Suppressor macrophage treated with lipopolysaccharide for 4 hours (primary cell): ENCODE measurements at regions not wholly inside any gene's neighbourhood (a gene's known extent, or its start where the extent isn't known, plus 50 kb on each side); places are given as distances from the start of the nearest gene placed in this dataset.

Experiments used
- DNase-seq: peaks from one replicate; pipeline ENCODE4 v3.0.0-alpha.2; 2020

DNA sequence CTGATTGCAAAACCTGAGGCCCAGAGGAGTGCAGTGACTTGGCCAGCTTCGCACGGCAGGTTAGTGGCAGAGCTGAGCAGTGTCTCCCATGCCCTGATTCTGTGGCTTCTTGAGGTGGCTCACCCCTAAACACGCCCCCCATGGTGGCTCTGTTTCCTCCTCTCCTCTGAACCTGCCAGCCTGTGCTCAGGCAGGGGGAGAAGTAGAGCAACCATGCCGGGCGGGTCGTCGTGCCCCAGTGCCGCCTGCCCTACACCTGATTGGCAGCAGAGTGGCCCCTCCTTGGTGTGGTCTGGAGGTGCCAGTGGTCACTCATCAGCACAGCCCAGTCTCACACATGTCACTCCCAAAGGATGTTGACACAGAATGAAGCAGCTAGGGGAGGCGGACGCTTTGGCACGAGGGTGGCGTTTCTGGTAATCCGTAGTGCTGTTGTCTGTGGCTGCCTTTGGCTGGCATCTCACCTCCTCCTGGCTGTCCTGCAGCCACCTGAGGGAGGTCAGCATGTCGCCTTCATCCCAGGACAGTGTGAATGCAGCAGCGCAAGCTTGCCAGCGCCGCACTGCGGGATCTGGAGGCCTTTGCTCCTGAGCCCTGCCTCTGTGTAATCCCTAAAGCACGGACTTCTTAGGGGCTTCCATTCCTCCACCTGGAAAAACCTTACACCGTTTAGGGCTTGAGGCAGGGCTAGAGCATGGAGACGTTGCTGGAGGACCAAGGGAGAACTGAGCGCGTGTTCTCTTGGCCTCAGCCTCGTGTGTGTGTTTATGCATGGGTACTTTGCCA, 294.7 kb downstream of the SEC14L1 start:
- DNase-seq, result no peak

DNA sequence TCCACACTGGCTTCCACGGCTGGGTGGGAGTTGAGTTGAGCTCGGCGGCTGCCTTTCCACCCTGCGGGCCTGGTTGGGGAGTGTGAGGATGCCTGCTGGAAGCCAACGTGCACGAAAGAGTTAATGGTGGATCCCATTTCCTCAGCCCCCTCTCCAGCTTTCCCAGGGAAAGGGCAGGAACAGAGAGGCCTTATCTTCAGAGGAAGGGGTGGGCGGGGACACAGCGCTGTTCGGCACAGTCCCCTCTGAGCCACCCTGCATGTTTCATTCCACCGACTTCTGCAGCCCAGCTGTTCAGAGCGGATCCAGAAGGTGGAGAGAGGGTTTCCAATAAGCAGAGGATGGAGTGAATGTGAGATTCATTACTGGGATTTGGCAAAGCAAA, 295.3 kb downstream of the SEC14L1 start:
- DNase-seq, result no peak

DNA sequence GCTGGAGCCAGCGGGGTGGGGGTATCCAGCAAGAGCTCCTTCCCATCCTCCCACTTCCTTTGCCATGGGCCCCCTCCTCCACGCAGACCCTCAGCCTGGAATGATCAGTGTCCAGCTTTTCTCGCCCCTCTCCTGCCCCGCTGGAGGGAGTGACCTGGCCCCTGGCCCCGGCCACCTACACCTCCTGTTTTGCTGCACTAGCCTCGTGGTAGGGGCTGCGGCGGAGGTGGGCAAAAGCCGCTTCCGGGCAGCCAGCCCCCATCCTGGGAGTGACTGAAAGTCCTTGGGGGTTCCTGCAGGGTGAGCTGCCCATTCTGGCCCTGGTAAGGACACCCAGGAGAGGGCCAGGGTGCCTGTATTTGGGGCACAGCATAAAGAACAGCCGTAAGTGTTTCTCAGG, 295.7 kb downstream of the SEC14L1 start:
- DNase-seq, result no peak

DNA sequence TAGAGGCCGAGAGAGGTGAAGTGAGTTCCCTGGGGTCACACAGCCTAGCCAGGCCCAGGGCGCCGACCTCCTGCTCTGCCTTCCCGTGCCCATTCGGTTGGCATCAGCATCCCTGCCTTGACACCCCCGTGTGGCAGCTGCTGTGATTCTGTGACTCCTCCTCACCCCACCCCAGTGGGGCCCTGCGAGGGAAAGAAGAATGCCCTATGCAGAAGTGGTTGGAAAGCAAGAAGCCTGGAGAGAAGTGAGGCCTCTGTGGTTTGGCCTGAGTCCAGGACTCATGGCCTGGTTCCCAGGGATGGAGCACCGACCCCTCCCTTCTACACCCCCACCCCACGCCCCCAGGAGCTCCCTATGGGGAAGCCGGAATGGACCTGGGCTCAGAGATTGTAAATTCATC, 296.2 kb downstream of the SEC14L1 start:
- DNase-seq, result peak; percentile 84

DNA sequence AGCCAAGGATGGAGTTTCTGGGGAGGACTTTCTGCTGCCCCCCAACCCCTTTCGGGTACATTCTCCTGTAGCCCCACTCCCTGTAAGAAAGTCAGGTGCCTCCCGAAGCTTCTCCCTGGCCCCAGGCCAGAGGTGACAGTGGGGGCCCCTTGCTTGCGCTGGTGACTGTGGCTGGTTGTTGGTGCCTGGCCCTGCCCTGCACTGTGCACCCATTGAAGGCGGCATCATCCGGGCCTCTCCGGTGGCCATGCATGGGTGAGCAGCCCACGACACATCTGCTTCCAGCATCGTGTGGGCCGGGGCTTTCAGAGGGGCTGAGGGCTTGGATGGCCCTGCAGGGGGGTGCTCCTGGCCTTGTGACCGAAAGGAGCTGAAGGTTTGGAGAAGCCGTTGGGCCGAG, 297.0 kb downstream of the SEC14L1 start:
- DNase-seq, result no peak

DNA sequence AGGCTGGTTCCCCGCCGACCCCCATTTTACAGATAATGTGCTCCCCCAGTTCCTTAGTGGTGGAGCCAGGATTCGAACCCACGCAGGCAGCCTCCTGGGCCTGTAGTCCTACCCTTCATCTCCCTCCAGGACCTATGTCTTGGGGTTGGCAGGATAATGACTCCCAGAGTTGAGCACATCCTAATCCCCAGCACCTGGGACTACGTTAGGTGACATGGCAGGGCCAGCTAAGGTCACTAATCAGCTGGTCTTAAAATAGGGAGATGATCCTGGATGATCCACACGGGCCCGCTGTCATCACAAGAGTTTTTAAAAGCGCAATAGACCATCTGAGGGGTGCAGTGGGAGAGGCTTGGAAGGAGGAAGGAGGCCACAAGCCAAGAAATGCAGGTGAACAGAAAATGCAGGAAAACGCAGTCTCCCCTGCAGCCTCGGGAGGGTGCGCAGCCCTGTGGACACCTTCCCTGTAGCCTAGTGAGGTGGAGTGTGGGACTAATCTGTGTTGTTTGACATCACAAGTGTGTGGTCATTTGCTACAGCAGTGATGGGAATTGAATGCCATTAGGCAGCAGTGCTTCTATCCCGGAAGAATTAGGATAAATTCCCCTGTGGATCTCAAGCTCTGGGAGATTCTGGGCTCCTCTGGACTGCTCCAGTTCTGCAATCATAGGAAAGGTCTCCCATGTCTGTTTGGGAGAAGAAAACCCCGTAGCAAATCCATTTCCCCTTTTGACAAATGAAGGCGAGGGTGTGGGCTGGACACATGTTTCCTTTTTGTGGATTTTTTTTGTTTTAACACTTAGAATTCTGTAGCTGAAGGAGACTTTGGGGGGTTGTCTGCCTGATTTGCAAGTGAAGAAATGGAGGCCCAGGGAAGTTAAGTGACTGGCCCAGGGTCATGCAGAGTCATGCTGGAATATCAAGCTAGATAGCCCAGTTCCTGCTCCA, 297.7 kb downstream of the SEC14L1 start:
- peak; percentile 64 for DNase-seq

DNA sequence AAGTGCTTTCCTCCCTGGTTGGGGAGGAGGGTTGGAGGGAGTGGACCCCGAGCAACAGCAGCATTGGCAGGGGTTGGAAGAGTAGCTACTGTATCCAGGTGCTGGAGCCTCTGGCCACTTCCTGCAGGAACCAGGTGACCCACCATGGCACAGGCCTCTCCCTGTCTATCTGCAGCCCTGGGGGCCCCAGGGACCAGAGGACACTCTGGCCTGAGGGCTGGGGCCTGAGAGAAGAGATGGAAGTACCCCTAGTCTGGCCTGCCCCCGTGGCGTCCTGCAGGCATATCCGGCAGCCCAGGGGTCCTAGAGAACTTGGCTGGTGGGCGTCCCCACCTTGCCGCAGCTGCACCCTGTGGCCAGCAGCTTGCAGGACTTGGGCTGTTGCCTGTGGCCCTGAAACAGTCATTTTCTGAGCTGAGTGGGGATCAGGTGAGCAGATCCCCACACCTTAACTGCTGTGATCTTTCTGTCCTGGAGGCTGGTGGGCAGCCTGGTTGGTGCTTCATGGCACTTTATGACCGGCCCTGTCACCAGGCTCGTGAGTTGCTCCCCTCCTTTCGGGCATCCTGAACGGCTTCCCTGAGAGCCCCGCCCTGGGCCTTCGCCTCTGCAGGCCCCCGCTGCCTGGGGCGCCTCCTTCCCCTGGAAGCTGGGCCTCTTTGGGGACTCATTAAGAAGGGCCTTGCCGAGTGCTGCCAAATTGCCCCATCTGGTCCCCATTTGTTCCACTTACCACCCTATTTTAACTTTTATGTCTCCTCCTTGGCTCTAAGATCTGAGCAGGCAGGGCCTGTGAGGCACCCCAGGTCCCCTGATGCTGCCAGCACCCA, 298.6 kb downstream of the SEC14L1 start:
- DNase-seq, result no peak

DNA sequence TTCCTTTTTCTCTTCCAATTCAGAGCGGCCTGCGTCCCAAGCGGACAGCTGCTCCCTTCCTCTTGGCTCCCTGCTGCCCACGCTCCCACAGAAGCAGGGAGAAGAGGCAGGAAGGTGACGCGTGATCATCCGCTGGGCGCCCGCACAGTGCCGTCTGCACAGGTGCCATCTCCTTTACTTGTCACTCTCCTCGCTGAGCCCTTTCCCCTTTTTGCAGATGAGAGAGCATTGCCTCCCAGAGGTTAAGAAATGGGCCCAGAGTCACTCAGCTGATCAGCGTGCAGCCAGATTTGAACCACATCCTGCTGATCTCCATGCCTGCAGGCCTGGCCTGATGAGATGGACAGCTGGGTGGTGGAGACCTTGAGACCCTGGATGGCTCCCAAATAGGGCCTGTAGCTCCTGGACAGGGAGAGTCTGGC, 299.8 kb downstream of the SEC14L1 start:
- DNase-seq, result no peak

DNA sequence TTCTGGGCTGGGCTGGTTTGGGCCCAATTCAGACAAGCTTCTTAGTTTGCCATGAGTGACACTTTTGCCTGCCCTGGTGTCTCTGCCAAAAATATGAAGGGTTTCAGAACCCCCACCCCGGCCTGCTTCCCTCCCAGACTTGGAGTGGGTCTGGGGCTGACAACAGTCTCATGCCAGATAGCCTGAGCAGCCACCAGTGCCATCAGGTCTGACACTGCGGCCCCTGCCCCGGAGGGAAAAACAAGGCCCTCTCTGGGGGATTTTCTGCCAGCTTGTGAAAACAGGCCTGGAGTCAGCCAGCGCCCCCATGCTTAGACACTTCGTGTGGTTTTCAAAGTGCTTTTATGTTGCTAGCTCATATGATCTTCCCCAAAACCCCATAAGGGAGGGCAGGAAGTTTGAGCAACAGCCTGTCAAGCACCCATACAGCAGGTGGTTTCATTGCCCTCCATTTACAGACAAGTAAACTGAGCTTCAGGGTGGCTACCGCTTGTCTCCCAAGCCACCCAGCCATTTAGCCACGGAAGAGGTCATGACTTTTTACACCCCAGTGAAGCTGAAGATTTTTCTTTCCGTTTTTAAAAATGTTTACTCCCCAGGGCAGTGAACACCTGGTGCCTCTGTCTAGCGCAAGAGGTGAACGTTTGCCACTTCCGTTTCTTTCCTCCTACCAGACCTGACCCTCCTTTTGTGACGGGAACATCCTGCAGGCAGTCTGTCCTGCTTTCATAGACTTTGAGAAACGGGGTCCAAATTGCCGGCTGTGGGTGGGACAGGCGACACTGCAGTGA, 300.6 kb downstream of the SEC14L1 start:
- no peak for DNase-seq

DNA sequence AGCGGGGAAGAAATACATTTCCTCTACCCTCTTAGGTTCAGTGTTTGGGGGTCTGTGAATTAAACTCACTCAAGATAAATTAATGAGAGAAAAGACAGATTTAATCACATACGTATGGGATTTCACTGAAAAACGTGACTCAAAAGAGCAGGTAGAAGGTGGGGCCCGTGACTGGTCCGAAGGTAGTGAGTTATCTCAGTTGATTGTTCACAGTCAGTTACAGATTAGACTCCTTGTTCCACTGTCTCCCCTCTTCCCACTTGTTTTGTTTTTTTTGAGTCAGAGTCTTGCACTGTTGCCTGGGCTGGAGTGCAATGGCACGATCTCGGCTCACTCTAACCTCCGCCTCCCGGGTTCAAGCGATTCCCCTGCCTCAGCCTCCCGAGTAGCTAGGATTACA, 301.2 kb downstream of the SEC14L1 start:
- DNase-seq, result no peak

DNA sequence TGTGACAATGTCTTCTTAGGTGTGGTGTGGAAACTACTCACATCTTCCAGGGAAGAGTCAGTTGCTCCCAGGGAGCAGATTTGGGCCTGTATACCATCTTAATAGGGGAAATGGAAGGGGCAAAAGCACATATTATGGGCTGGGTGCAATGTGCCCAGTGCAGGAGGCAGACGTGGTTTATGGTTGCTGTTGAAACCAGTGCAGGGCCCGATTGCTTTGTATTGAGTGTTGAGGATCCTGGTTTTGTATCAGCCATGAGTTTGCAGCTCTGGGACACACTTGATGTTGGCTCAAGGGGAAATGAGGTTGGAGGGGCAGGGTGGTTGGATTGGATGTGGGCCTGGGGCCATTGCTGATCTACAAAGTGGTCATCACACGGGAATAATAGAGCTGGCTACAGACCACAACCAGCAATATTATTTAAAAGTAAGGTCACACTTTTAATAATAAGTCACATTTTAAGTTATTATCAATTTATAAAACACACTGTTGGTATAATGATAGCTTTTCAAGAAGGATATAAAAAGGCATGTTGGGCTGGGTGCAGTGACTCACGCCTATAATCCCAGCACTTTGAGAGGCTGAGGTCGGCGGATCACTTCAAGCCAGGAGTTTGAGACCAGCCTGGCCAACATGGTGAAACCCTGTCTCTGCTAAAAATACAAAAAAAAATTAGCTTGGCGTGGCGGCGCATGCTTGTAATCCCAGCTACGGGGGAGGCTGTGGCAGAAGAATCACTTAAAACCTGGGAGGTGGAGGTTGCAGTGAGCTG, 302.4 kb downstream of the SEC14L1 start:
- no peak for DNase-seq

DNA sequence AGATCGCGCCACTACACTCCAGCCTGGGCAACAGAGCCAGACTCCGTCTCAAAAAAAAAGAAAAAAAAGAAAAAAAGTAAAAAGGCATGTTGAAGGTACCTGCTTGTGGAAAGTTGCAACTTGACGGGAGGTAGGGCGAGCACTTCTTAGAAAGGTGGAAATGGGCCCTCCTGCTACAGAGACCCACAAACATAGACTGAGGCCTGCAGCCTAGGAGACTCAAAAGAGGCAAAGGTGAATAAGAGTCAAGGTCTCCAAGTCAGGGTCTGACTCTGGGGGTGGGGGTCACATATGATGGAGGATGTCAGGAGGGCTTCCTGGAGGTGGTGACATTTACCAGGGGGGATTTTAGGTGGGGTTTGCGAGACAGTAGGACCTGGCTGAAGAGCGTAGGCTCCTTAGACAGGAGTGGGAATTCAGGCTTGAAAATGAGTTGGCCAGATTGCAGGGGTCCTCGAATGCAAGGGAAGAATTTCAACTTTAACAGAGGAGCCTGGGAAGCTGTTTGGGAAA, 303.0 kb downstream of the SEC14L1 start:
- DNase-seq, result no peak

DNA sequence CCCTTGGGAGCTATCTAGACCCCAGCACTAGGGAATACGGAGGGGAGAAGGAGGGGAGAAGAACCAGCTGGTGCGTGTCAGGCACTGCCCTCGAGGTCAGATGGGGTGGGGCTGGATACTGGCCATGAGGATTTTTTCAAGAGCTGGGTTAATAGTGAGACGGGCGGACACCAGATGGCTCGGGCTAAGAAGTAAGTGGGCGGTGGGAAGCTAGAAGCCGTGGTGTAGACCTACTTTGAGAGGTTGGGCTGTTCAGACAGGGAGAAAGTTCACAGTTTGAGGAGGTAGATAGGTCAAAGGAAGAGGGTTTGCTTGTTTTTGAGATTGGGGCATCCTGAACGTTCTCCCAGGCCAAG, 303.8 kb downstream of the SEC14L1 start:
- no peak for DNase-seq

DNA sequence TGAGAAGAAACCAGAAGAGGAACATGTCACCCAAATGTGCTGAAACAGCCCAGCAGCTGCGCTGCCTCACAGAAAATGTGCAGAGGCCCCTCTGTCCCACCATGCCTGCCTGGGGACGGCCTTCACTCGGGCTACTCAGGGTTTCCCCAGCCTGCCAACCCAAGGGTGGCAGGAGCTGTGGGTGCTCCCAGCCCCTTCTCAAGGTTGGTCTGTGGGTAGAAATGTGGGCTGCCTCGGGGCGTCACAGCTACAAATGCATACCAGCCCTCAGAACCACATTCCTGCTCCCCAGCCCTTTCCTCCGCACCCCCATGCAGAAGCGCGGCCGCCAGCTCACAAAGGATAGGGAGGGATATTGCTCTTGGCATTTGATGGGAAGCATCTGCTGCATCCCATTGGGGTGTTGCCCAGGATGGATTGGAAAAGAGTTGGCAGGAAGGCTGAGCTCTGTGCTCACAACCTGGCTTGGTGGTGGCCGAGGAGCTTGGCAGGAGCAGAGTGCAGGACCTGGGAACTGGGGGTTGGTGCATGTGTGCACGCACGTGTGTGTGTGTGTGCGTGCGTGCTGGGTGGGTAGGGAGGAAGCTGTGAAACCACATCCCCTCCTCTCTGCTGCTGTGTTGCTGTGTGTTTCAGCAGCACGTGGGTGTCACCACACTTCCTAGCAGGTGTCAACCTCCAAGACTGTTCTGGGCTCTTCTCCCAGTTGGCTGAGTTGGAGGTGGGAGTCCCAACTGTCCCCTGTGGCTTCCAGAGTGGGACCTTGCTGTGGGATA, 304.4 kb downstream of the SEC14L1 start:
- DNase-seq, result no peak

DNA sequence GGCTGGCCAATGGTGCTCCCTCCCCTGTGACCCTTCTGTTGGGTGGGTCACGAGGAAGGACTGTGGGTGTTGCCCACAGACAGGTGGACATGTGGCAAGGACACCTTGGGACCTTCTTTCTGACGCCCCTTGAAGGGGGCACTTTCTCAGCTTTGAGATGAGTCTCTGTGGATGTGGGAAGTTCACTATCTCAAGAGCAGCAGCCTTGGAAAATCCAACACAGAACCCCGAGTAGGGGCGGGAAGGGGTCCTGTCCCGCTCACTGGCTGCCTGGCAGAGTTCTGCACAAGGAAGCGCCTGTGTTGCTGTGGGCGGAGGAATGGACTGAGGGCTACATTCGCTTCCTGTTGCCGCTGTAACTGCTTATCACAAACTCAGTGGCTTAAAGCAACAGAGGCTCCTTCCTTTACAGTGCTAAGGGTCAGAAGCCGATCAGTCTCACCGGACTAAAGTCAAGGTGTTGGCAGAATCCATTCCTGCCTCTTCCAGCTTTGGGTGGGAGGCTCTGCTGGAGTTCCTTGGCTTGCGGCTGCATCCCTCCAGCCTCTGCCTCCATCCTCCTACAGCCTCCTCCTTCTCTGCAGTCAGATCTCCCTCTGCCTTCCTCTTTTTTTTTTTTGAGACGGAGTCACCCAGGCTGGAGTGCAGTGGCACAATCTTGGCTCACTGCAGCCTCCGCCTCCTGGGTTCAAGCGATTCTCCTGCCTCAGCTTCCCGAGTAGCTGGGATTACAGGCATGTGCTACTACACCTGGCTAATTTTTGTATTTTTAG, 305.2 kb downstream of the SEC14L1 start:
- DNase-seq, result peak; percentile 72

DNA sequence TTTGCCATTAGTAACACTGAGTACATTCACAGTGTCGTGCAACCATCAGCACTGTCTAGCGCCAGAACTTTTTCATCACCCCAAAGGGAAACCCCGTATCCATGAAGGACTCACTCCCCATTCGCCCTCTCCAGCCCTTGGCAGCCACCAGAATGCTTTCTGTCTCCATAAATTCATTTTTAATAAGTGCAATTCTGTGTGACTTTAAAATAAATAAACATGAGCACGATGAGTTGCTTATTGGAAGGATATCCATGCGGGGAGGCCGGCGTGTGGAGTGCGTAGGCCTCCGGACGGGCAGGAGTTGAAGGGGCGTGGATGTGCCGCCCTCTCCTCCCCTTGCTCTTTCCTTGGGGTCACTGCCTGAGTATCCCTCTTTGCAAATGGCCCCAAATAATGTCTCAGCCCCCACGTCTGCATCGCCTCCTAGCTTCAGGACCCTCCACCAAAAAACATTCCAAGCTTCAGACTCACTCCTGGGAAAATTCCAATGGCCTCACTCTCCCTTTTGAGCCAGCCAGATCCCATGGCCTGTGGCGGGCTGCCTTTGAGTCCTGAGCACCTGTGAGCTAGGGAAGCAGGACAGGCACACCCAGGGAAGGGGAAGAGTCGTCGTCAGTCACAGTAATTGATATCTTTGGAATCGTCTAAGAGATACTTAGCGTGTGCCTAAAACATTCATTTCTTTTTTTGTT, 306.3 kb downstream of the SEC14L1 start:
- DNase-seq, result no peak

DNA sequence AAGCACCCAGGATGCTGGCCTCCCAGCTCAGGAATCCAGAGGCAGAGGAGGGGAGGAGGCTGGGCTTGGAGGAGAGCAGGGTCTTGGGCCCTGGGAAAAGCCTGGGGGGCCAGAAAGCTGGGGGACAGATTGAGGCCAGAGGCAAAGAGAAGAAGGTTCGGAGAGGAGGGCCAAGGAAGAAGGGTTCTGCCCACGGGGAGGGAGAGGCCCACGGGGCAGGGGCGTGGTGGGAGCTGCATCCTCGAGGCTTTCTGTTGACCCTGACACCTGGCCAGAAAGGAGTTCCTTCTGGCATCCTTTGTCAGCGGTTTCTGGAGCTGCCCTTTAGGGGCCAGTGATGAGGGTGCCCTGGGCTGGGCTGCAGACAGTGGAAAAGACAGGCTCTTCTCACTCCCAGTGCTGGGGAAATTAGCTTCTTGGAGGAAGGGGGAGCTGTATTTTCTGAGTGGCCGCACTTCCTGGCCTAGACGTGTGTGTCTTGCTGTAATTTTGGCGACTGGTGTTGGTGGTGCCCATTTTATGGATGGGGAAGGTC, 308.7 kb downstream of the SEC14L1 start:
- no peak for DNase-seq

DNA sequence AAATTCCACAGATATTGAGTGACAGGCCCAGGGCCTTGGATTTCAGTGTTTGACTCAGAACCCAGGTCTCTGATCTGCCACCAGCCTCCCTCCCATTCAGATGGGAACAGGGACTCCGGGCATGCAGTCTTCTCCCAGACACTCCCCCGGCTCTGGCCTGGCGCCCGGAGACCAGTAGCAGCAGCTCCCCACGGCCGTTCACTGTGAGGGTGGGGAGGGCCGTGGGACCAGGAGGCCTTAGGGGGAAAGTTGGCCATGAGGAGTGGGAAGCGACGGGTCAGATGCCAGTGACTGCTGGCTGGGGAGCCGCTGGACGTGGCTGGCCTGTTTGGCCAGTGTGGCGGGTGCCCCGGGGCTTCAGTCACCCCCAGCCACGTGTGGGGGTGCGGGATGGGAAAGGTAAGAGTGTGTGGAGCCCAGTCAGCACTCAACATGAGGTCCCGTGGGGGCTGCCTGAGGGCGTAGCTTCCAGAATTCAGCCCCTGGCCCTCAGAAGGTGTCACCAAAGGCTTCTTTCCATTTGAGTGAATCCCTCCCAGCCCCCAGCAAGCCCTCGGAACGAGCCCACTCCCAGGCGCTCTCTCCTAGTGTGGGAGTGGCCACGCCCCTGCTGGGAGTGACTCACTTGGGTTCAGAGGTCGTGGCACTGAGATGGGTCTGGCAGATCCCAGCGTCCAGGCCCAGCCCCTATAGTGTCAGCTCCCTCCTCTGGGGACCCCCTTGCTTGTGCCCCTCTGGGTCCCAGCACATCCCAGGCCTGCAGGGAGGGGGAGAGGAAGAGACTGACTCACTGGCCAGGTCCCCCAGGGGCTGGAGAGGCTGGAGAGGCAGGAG, 309.4 kb downstream of the SEC14L1 start:
- no peak for DNase-seq
